Tibial artery (tissue), 4 donors: ENCODE measurements at regions not wholly inside any gene's neighbourhood (a gene's known extent, or its start where the extent isn't known, plus 50 kb on each side); places are given as distances from the start of the nearest gene placed in this dataset.

ENCODE experiments used
- DNase-seq, 2 donors: peaks; one replicate each; pipeline ENCODE4 v3.0.0-alpha.2; 2019
- H3K27ac ChIP-seq, 2 donors: fragments of 200-600 bp; sonication (generic) in 1 of 2; 1 replicate in 1 of 2; 2 replicates in 1 of 2; pipeline ENCODE4 v1.5.1; 2018 to 2019; ENCODE audit warnings: mild to moderate bottlenecking in 1 of 2
- H3K27me3 ChIP-seq, 2 donors: fragments of 200-600 bp; sonication (generic) in 1 of 2; one replicate each; pipeline versions ENCODE4 v1.5.1 to v1.6.0; 2016 to 2019
- H3K36me3 ChIP-seq, 3 donors: fragments of 200-600 bp; sonication (generic) in 2 of 3; one replicate each; pipeline ENCODE4 v1.5.1; 2016 to 2019; ENCODE audit warnings: mild to moderate bottlenecking in 2 of 3
- H3K4me1 ChIP-seq, 4 donors: fragments of 200-600 bp; sonication (generic) in 2 of 4; 1 replicate in 3 of 4; 2 replicates in 1 of 4; pipeline ENCODE4 v1.5.1; 2016 to 2019
- H3K4me3 ChIP-seq, 2 donors: fragments of 200-600 bp; sonication (generic) in 1 of 2; 1 replicate in 1 of 2; 2 replicates in 1 of 2; pipeline ENCODE4 v1.5.1; 2018 to 2019; ENCODE audit warnings: mild to moderate bottlenecking in 2 of 2
- H3K9me3 ChIP-seq, 3 donors: fragments of 200-600 bp; sonication (generic) in 1 of 3; one replicate each; pipeline ENCODE4 v1.5.1; 2016 to 2019
- CTCF ChIP-seq, 2 experiments: fragments of 200-600 bp in 1 of 2; fragments of 450-650 bp in 1 of 2; IDR thresholded peaks; one replicate each; pipeline ENCODE4 v1.5.1; 2017 to 2019; ENCODE audit warnings: antibody characterized with exemption in 2 of 2, mild to moderate bottlenecking in 1 of 2, moderate library complexity in 1 of 2
- intact Hi-C: fragments of 100-400 bp; cut with DNase I; formaldehyde crosslinking; loops from one replicate; pipeline ENCODE4 v1.15.0; 2023; ENCODE audit warnings: low total_unique reads

DNA sequence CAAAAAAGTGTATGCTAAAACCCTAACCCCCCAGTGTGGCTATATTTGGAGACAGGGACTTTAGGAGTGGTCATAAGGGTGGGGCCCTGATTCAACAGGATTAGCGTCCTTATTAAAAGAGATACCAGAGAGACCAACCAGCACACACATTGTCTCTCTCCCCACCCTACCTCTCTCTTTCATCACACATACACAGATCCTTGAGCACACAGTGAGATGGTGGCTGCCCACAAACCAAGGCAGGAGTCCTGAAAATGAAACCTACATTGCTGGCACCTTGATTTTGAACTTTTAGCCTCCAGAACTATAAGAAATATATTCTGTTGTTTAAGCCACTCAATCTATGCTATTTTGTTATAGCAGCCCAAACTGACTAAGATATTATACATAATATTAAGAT is 224.2 kb downstream of the KDR start:
- no peak for TF ChIP-seq CTCF (IDR thresholded peaks at IDR 0.05)
- no peak for DNase-seq
- Histone ChIP-seq H3K4me3 (no peak overlapping the region), H3K27me3 (no peaks in the 10 kb centered on the region), H3K4me1 (peaks cover 0 to 29% (median 5%) of the 10 kb centered on the region in 4 donors), H3K9me3 (no peaks in the 10 kb centered on the region), H3K27ac (no peak overlapping the region), H3K36me3 (no peaks in the 10 kb centered on the region)
- intact Hi-C loops: no loop called here

DNA sequence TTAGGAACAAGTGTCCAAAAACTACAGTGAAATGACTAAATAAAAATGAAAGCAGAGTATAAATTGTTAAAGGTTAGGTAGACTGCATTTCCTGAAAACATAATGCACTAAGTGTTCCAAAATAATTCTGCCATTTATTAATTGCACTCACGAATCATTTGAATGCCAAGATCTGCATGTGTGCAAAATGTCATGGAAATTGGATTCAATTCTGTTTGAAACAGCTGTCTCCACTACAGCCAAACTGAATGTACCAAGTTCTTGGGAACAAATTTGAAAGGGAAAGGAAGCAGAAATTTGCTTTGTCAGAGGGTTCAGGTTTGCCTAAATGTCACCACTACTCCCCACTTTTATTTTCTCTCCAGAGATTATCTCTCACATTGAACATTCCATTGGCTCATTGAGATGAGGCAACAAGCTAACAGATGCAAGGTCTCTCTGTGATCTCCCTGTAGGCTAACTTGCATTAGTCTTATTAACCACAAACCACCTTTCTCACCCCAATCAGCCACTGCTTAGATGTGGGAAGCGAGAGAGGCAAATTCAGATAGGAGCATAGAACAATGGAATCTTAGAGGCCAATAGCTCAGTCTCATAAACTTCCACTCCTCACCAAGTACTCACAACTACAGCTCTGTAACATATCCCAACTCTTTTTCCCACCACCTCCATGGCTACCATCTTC is 226.6 kb downstream of the KDR start:
- Histone ChIP-seq H3K4me3 (no peak overlapping the region), H3K27ac (no peak overlapping the region), H3K27me3 (no peaks in the 10 kb centered on the region), H3K36me3 (no peaks in the 10 kb centered on the region), H3K4me1 (peaks cover 0 to 34% (median 5%) of the 10 kb centered on the region in 4 donors), H3K9me3 (no peaks in the 10 kb centered on the region)
- no peak for DNase-seq
- intact Hi-C loops: no loop called here
- no peak for TF ChIP-seq CTCF (IDR thresholded peaks at IDR 0.05)

DNA sequence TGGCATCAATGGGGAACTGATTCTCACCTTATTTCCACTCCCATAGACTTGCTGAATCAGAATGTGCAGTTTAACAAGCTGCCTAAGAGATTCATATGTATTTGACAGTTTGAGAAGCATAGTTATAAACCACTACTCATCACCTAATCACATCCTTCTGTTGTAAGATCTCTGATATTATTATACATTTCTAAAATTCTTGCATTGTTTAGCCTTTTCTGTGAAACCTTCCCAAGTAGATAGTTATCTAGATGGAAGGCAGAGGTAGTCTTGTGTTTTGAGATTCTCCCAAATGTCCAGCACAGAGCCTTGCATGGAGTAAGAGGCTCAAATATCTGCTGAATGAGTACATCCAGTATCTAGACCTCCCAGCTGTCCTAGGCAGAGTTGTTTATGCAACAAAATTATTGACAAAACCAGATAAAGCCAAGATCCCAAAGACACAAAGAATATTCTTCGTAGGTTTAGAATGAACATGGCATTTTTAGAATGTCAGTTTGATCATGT is 227.3 kb downstream of the KDR start:
- Histone ChIP-seq H3K36me3 (no peaks in the 10 kb centered on the region), H3K4me3 (no peak overlapping the region), H3K27me3 (no peaks in the 10 kb centered on the region), H3K4me1 (peaks cover 0 to 28% (median 5%) of the 10 kb centered on the region in 4 donors), H3K27ac (no peak overlapping the region), H3K9me3 (no peaks in the 10 kb centered on the region)
- TF ChIP-seq CTCF (IDR thresholded peaks at IDR 0.05): no peak
- no peak for DNase-seq
- intact Hi-C loops: no loop called here

DNA sequence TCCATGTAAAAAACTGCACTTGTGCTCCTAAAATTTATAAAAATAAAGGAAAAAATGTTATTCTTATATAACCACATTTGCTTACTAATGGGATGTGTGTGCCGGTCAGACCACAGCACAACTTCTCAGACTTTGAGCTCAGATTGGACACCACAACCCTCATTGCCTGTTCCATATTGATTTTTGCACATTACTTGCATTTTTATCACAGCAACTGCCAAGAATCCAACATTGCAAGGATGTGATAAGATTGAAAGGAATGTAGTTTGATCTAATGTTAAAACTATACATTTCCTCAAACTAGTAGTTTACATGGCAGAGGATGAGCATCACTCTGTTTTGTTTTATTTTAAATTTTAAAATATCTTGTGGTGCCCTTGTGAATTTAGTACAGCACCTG is 227.8 kb downstream of the KDR start:
- H3K27me3 ChIP-seq: no peaks in the 10 kb centered on the region
- no peak for TF ChIP-seq CTCF (IDR thresholded peaks at IDR 0.05)
- no peaks in the 10 kb centered on the region for H3K36me3 ChIP-seq
- DNase-seq: no peak
- H3K4me1 ChIP-seq: peaks cover 0 to 23% (median 5%) of the 10 kb centered on the region in 4 donors
- H3K27ac ChIP-seq: no peak overlapping the region
- H3K4me3 ChIP-seq: no peak overlapping the region
- H3K9me3 ChIP-seq: no peaks in the 10 kb centered on the region
- intact Hi-C loops: no loop called here

DNA sequence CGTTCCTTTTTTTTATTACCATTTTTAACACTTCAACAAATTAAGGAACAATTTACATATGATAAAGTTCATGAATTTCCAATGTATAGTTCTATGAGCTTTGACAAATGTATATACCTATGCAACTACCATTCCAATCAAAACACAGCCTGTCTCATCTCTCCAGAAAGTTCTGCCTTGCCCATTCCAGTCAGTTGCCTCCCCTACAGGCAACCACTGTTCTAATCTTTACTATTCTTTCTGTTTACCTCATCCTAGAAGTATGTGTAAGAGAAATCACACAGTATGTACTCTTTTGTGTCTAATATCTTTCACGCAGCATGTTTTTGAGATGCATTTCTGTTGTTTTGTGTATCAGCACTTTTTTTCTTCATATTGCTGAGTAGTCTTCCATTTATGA is 224.9 kb downstream of the KIT start:
- H3K4me1 ChIP-seq: peaks cover 0 to 23% (median 0%) of the 10 kb centered on the region in 4 donors
- TF ChIP-seq CTCF (IDR thresholded peaks at IDR 0.05): no peak
- H3K4me3 ChIP-seq: no peak overlapping the region
- no peak for DNase-seq
- no peaks in the 10 kb centered on the region for H3K36me3 ChIP-seq
- H3K27me3 ChIP-seq: no peaks in the 10 kb centered on the region
- no peaks in the 10 kb centered on the region for H3K9me3 ChIP-seq
- no peak overlapping the region for H3K27ac ChIP-seq
- intact Hi-C loops: no loop called here
